Suprapubic skin (tissue), 4 donors: ENCODE measurements at regions not wholly inside any gene's neighbourhood (a gene's known extent, or its start where the extent isn't known, plus 50 kb on each side); places are given as distances from the start of the nearest gene placed in this dataset.

Source experiments
- CTCF ChIP-seq, 2 donors: fragments of 200-600 bp in 1 of 2; fragments of 450-650 bp in 1 of 2; sonication (generic) in 1 of 2; IDR thresholded peaks; one replicate each; pipeline ENCODE4 v1.5.1; 2016 to 2019; ENCODE audit warnings: antibody characterized with exemption in 2 of 2, mild to moderate bottlenecking in 1 of 2, moderate library complexity in 1 of 2
- EP300 ChIP-seq: sonication (generic); formaldehyde crosslinking; IDR thresholded peaks from one replicate; pipeline ENCODE4 v1.6.1; 2017; ENCODE audit warnings: antibody characterized with exemption
- POLR2A ChIP-seq, 2 donors: fragments of 450-650 bp; IDR thresholded peaks; one replicate each; pipeline ENCODE4 v1.6.1; 2017; ENCODE audit warnings: antibody characterized with exemption in 2 of 2, mild to moderate bottlenecking in 2 of 2, moderate library complexity in 2 of 2
- POLR2AphosphoS5 ChIP-seq, 3 donors: sonication (generic); formaldehyde crosslinking; IDR thresholded peaks; one replicate each; pipeline ENCODE4 v1.6.1; 2017; ENCODE audit warnings: antibody characterized with exemption in 3 of 3

DNA sequence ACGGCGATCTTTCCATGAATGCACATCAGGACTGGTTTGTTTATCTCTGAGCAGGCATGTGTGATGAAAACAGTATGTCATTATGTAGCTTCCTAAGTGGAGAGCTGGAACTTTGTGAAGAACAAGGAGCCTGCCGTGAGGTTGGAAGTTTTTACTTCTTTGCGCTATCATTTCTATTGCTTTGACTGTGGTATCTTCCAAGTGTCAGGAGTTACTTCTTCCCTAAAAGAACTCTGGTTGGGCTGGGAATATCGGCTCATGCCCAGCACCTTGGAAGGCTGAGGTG, 167.4 kb upstream of the AHR start:
- TF ChIP-seq CTCF (IDR thresholded peaks at IDR 0.05) (no peak), POLR2A (IDR thresholded peaks at IDR 0.05) (no peak), POLR2AphosphoS5 (IDR thresholded peaks at IDR 0.05) (no peak), EP300 (no peak)
